Ovary (tissue), 3 donors: ENCODE measurements at regions not wholly inside any gene's neighbourhood (a gene's known extent, or its start where the extent isn't known, plus 50 kb on each side); places are given as distances from the start of the nearest gene placed in this dataset.

ENCODE experiments used
- CTCF ChIP-seq, 3 donors: fragments of 450-650 bp in 2 of 3; fragments of 200-600 bp in 1 of 3; IDR thresholded peaks; one replicate each; pipeline versions ENCODE4 v1.5.1 to v1.8.0; 2016 to 2022; ENCODE audit warnings: antibody characterized with exemption in 3 of 3, mild to moderate bottlenecking in 1 of 3
- EP300 ChIP-seq: sonication (generic); formaldehyde crosslinking; IDR thresholded peaks from one replicate; pipeline ENCODE4 v1.6.1; 2017; ENCODE audit warnings: antibody characterized with exemption
- POLR2A ChIP-seq: fragments of 450-650 bp; IDR thresholded peaks from one replicate; pipeline ENCODE4 v1.6.1; 2017; ENCODE audit warnings: antibody characterized with exemption, mild to moderate bottlenecking, moderate library complexity
- donor health status: DM: no; HTN: no; CAD: no.

- TF ChIP-seq POLR2A: no peak
- TF ChIP-seq CTCF (IDR thresholded peaks at IDR 0.05): no peak
- no peak for TF ChIP-seq EP300
Observed at GRCh38 chr22:44639891-44640617, 62.0 kb upstream of the PRR5 start.
